PC-9 (cell line): ENCODE measurements at regions not wholly inside any gene's neighbourhood (a gene's known extent, or its start where the extent isn't known, plus 50 kb on each side); places are given as distances from the start of the nearest gene placed in this dataset.

Source experiments
- BruUV-seq: library from RNA; stranded (reverse); fragments of 400-500 nt; replicated peaks from 2 replicates; lab custom pipeline; 2021; lab: Mats Ljungman, UMichigan
- CTCF ChIA-PET: fragments of 300-600 bp; sonication (Branson Sonifier 250); formaldehyde crosslinking; loops from one replicate; lab custom pipeline; 2022; ENCODE audit warnings: antibody characterized with exemption; lab: Charles Lee
- POLR2A ChIA-PET: fragments of 300-600 bp; sonication (Branson Sonifier 250); formaldehyde crosslinking; loops from one replicate; lab custom pipeline; 2022; ENCODE audit warnings: antibody characterized with exemption; ENCODE audit not compliant: unreplicated experiment; lab: Charles Lee
- DNase-seq, 2 experiments: peaks; one replicate each; pipeline versions ENCODE4 v3.0.0 to v3.0.0-alpha.2; 2015 to 2022; ENCODE audit warnings: mixed read lengths in 1 of 2
- H2AFZ ChIP-seq: fragments of 200-600 bp; sonication (generic); 2 replicates; pipeline ENCODE4 v1.8.1; 2017; ENCODE audit warnings: antibody characterized with exemption
- H3F3A ChIP-seq: fragments of 200-600 bp; sonication (generic); 2 replicates; pipeline ENCODE4 v1.8.1; 2017; ENCODE audit warnings: antibody characterized with exemption, mild to moderate bottlenecking, low read depth; ENCODE audit not compliant: insufficient read depth
- H3K27ac ChIP-seq: fragments of 200-600 bp; sonication (generic); 2 replicates; pipeline ENCODE4 v1.6.1; 2016; ENCODE audit warnings: mixed run types
- H3K27me3 ChIP-seq: fragments of 200-600 bp; sonication (generic); 2 replicates; pipeline ENCODE4 v1.6.1; 2016; ENCODE audit warnings: low read depth, mixed run types; ENCODE audit not compliant: insufficient read depth
- H3K36me3 ChIP-seq: fragments of 200-600 bp; sonication (generic); 2 replicates; pipeline ENCODE4 v1.6.1; 2016; ENCODE audit warnings: low read depth, mixed run types
- H3K4me1 ChIP-seq: fragments of 200-600 bp; sonication (generic); replicated peaks from 2 replicates; pipeline ENCODE4 v1.6.1; 2016; ENCODE audit warnings: mixed run types; ENCODE audit not compliant: insufficient read depth
- H3K4me2 ChIP-seq: fragments of 200-600 bp; sonication (generic); 2 replicates; pipeline ENCODE4 v1.6.1; 2017; ENCODE audit warnings: mixed run types
- H3K4me3 ChIP-seq: fragments of 200-600 bp; sonication (generic); 2 replicates; pipeline ENCODE4 v1.6.1; 2016; ENCODE audit warnings: mixed run types
- H3K79me2 ChIP-seq: fragments of 200-600 bp; sonication (generic); 2 replicates; pipeline ENCODE4 v1.6.1; 2017; ENCODE audit warnings: low read depth, mixed run types
- H3K9me2 ChIP-seq: fragments of 200-600 bp; sonication (generic); 2 replicates; pipeline ENCODE4 v1.8.1; 2017; ENCODE audit warnings: mild to moderate bottlenecking; ENCODE audit not compliant: insufficient read depth
- H3K9me3 ChIP-seq: fragments of 200-600 bp; sonication (generic); 2 replicates; pipeline ENCODE4 v1.8.1; 2016; ENCODE audit warnings: low read depth; ENCODE audit not compliant: insufficient read depth
- H4K20me1 ChIP-seq: fragments of 200-600 bp; sonication (generic); 2 replicates; pipeline ENCODE4 v1.8.1; 2017; ENCODE audit not compliant: insufficient read depth
- CTCF ChIP-seq: fragments of 200-600 bp; sonication (generic); conservative IDR thresholded peaks from 2 replicates; pipeline ENCODE4 v1.6.1; 2017; ENCODE audit warnings: mixed run types, antibody characterized with exemption, mild to moderate bottlenecking, moderate library complexity
- EZH2 ChIP-seq: fragments of 200-600 bp; sonication (generic); IDR thresholded peaks from 2 replicates; pipeline ENCODE4 v1.8.0; 2017; ENCODE audit warnings: antibody characterized with exemption, low read depth
- intact Hi-C: fragments of 100-400 bp; cut with micrococcal nuclease; formaldehyde crosslinking; loops from one replicate; pipeline ENCODE4 v1.10.0; 2022; ENCODE audit not compliant: unreplicated experiment

GRCh38 chr9:89655990-89656657 lies 51.3 kb downstream of the GADD45G start:
- DNase-seq: no peak
- Histone ChIP-seq H3K27ac (no peak overlapping the region), H3K4me3 (no peak overlapping the region), H3K27me3 (peaks cover 96% of the 10 kb centered on the region), H3F3A (no peaks in the 10 kb centered on the region), H3K9me3 (no peaks in the 10 kb centered on the region), H2AFZ (no peak overlapping the region), H3K79me2 (no peaks in the 10 kb centered on the region), H4K20me1 (no peaks in the 10 kb centered on the region), H3K36me3 (no peaks in the 10 kb centered on the region), H3K9me2 (no peaks in the 10 kb centered on the region), H3K4me2 (no peak overlapping the region), H3K4me1 (no peaks in the 10 kb centered on the region)
- TF ChIP-seq EZH2 (no peak), CTCF (no peak)
- intact Hi-C loops: no loop called here
- POLR2A ChIA-PET: no interaction called here
- CTCF ChIA-PET: no interaction called here
- no TSS peak for BruUV-seq

- intact Hi-C loops: no loop called here
- Histone ChIP-seq H3K4me1 (no peaks in the 10 kb centered on the region), H4K20me1 (no peaks in the 10 kb centered on the region), H3K27ac (no peak overlapping the region), H3K9me2 (no peaks in the 10 kb centered on the region), H3K4me3 (no peak overlapping the region), H3K9me3 (no peaks in the 10 kb centered on the region), H2AFZ (no peak overlapping the region), H3K36me3 (no peaks in the 10 kb centered on the region), H3F3A (no peaks in the 10 kb centered on the region), H3K27me3 (peaks cover 96% of the 10 kb centered on the region), H3K79me2 (no peaks in the 10 kb centered on the region), H3K4me2 (no peak overlapping the region)
- no peak for DNase-seq
- ChIA-PET POLR2A (no interaction called here), CTCF (no interaction called here)
- no TSS peak for BruUV-seq
- no peak for TF ChIP-seq EZH2
- TF ChIP-seq CTCF: no peak
Measured at GRCh38 chr9:89657295-89657694, 52.5 kb downstream of the GADD45G start.

- ChIA-PET CTCF (no interaction called here), POLR2A (no interaction called here)
- TF ChIP-seq EZH2 (no peak), CTCF (no peak)
- H3K36me3 ChIP-seq: no peaks in the 10 kb centered on the region
- H2AFZ ChIP-seq: no peak overlapping the region
- H4K20me1 ChIP-seq: no peaks in the 10 kb centered on the region
- DNase-seq: no peak
- H3K4me3 ChIP-seq: no peak overlapping the region
- H3K27ac ChIP-seq: no peak overlapping the region
- no peak overlapping the region for H3K4me2 ChIP-seq
- no peaks in the 10 kb centered on the region for H3F3A ChIP-seq
- no peaks in the 10 kb centered on the region for H3K79me2 ChIP-seq
- H3K4me1 ChIP-seq: no peaks in the 10 kb centered on the region
- no peaks in the 10 kb centered on the region for H3K9me2 ChIP-seq
- no peaks in the 10 kb centered on the region for H3K9me3 ChIP-seq
- intact Hi-C loops: no loop called here
- BruUV-seq: no TSS peak
- H3K27me3 ChIP-seq: peaks cover 96% of the 10 kb centered on the region
Measured at GRCh38 chr9:89657765-89658164, 53.0 kb downstream of the GADD45G start.
